B cell (primary cell): ENCODE measurements at regions not wholly inside any gene's neighbourhood (a gene's known extent, or its start where the extent isn't known, plus 50 kb on each side); places are given as distances from the start of the nearest gene placed in this dataset.

Experiments used
- EZH2 ChIP-seq: IDR thresholded peaks from 2 replicates; pipeline ENCODE4 v1.6.1; 2012; ENCODE audit warnings: borderline replicate concordance, low read depth, mild to moderate bottlenecking, moderate library complexity, low read length; ENCODE audit not compliant: insufficient read depth, poor library complexity, severe bottlenecking
- TF ChIP-seq, protein P1 (sequence below): fragments of 200-600 bp; IDR thresholded peaks from one replicate; pipeline ENCODE4 v1.8.0; 2022; ENCODE audit warnings: antibody characterized with exemption, mild to moderate bottlenecking

- no peak for TF ChIP-seq EZH2
- TF ChIP-seq, protein P1, sequence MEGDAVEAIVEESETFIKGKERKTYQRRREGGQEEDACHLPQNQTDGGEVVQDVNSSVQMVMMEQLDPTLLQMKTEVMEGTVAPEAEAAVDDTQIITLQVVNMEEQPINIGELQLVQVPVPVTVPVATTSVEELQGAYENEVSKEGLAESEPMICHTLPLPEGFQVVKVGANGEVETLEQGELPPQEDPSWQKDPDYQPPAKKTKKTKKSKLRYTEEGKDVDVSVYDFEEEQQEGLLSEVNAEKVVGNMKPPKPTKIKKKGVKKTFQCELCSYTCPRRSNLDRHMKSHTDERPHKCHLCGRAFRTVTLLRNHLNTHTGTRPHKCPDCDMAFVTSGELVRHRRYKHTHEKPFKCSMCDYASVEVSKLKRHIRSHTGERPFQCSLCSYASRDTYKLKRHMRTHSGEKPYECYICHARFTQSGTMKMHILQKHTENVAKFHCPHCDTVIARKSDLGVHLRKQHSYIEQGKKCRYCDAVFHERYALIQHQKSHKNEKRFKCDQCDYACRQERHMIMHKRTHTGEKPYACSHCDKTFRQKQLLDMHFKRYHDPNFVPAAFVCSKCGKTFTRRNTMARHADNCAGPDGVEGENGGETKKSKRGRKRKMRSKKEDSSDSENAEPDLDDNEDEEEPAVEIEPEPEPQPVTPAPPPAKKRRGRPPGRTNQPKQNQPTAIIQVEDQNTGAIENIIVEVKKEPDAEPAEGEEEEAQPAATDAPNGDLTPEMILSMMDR, result no peak
These were observed 477.8 kb upstream of the CAMK1G start for GRCh38 chr1:209105701-209106100.
